Activated CD8-positive, alpha-beta memory T cell treated with anti-CD3 and anti-CD28 coated beads, Interleukin-2, amount 10 ng/mL, durations not matched to agents 7 days and 5 days (primary cell): ENCODE measurements at regions not wholly inside any gene's neighbourhood (a gene's known extent, or its start where the extent isn't known, plus 50 kb on each side); places are given as distances from the start of the nearest gene placed in this dataset.

ENCODE experiments used
- ATAC-seq: fragments of 150-1000 bp; cut with Tn5 transposase; one replicate; pipeline ENCODE4 v1.10.0; 2021; ENCODE audit warnings: moderate library complexity
- CTCF ChIA-PET: fragments of 350-600 bp; sonication (Branson Sonifier 250); formaldehyde crosslinking; loops from one replicate; lab custom pipeline; 2021; ENCODE audit warnings: antibody characterized with exemption; lab: Charles Lee
- DNase-seq: peaks from one replicate; pipeline ENCODE4 v3.0.0-alpha.2; 2020
- H3K27ac Mint-ChIP-seq: one replicate; pipeline ENCODE4 v1.8.0; 2021; ENCODE audit warnings: mild to moderate bottlenecking, mixed read lengths
- H3K27me3 Mint-ChIP-seq: one replicate; pipeline ENCODE4 v1.8.0; 2021; ENCODE audit warnings: mixed read lengths
- H3K36me3 Mint-ChIP-seq: one replicate; pipeline ENCODE4 v1.8.0; 2021; ENCODE audit warnings: mild to moderate bottlenecking, mixed read lengths
- H3K4me1 Mint-ChIP-seq: one replicate; pipeline ENCODE4 v1.8.0; 2021; ENCODE audit warnings: mixed read lengths
- H3K4me3 Mint-ChIP-seq: one replicate; pipeline ENCODE4 v1.8.0; 2021; ENCODE audit warnings: mild to moderate bottlenecking, moderate library complexity, mixed read lengths
- H3K9me3 Mint-ChIP-seq: one replicate; pipeline ENCODE4 v1.8.0; 2022; ENCODE audit warnings: low read depth, mixed read lengths

GRCh38 chr6:169894377-169894960 lies 143.0 kb downstream of the ERMARD start:
- CTCF ChIA-PET = no interaction called here
- peaks cover 13% of the 10 kb centered on the region for H3K9me3 Mint-ChIP-seq
- DNase-seq (no peak), ATAC-seq (no peak)
- H3K4me3 Mint-ChIP-seq = no peak overlapping the region
- H3K36me3 Mint-ChIP-seq = no peaks in the 10 kb centered on the region
- no peaks in the 10 kb centered on the region for H3K4me1 Mint-ChIP-seq
- H3K27ac Mint-ChIP-seq = no peak overlapping the region
- H3K27me3 Mint-ChIP-seq = no peaks in the 10 kb centered on the region

GRCh38 chr6:169893624-169894023 lies 142.2 kb downstream of the ERMARD start:
- CTCF ChIA-PET = no interaction called here
- Mint-ChIP-seq H3K27me3 (peaks cover 3% of the 10 kb centered on the region), H3K9me3 (peaks cover 11% of the 10 kb centered on the region), H3K36me3 (no peaks in the 10 kb centered on the region), H3K4me1 (no peaks in the 10 kb centered on the region), H3K27ac (no peak overlapping the region), H3K4me3 (no peak overlapping the region)
- DNase-seq (no peak), ATAC-seq (no peak)

DNA sequence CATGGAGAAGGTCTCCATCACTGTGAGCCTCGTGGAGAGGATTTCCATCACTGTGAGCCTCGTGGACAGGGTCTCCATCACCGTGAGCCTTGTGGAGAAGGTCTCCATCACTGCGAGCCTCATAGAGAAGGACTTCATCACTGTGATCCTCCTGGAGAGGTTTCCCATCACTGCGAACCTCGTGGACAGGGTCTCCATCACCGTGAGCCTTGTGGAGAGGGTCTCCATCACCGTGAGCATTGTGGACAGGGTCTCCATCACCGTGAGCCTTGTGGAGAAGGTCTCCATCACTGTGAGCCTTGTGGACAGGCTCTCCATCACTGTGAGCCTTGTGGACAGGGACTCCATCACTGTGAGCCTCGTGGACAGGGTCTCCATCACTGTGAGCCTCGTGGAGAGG lies 140.4 kb downstream of the ERMARD start:
- peaks cover 11% of the 10 kb centered on the region for H3K27me3 Mint-ChIP-seq
- ATAC-seq (no peak), DNase-seq (no peak)
- no peak overlapping the region for H3K4me3 Mint-ChIP-seq
- peaks cover 8% of the 10 kb centered on the region for H3K9me3 Mint-ChIP-seq
- no peaks in the 10 kb centered on the region for H3K4me1 Mint-ChIP-seq
- CTCF ChIA-PET = no interaction called here
- no peak overlapping the region for H3K27ac Mint-ChIP-seq
- no peaks in the 10 kb centered on the region for H3K36me3 Mint-ChIP-seq

GRCh38 chr6:169891421-169891820 lies 140.0 kb downstream of the ERMARD start:
- CTCF ChIA-PET = no interaction called here
- no peak for DNase-seq
- peaks cover 11% of the 10 kb centered on the region for H3K27me3 Mint-ChIP-seq
- ATAC-seq = no peak
- H3K4me3 Mint-ChIP-seq = no peak overlapping the region
- H3K36me3 Mint-ChIP-seq = no peaks in the 10 kb centered on the region
- no peaks in the 10 kb centered on the region for H3K4me1 Mint-ChIP-seq
- H3K27ac Mint-ChIP-seq = no peak overlapping the region
- H3K9me3 Mint-ChIP-seq = peaks cover 8% of the 10 kb centered on the region

- DNase-seq = no peak
- CTCF ChIA-PET = no interaction called here
- no peaks in the 10 kb centered on the region for H3K36me3 Mint-ChIP-seq
- H3K27me3 Mint-ChIP-seq = peaks cover 11% of the 10 kb centered on the region
- no peak for ATAC-seq
- H3K4me3 Mint-ChIP-seq = no peak overlapping the region
- H3K4me1 Mint-ChIP-seq = no peaks in the 10 kb centered on the region
- H3K9me3 Mint-ChIP-seq = peaks cover 8% of the 10 kb centered on the region
- H3K27ac Mint-ChIP-seq = no peak overlapping the region
Observed at GRCh38 chr6:169890901-169891300, 139.5 kb downstream of the ERMARD start.

GRCh38 chr6:169890049-169890448 lies 138.6 kb downstream of the ERMARD start:
- DNase-seq (no peak), ATAC-seq (no peak)
- H3K4me3 Mint-ChIP-seq = no peak overlapping the region
- no peaks in the 10 kb centered on the region for H3K36me3 Mint-ChIP-seq
- H3K9me3 Mint-ChIP-seq = peaks cover 8% of the 10 kb centered on the region
- CTCF ChIA-PET = no interaction called here
- H3K27me3 Mint-ChIP-seq = peaks cover 16% of the 10 kb centered on the region
- no peaks in the 10 kb centered on the region for H3K4me1 Mint-ChIP-seq
- H3K27ac Mint-ChIP-seq = no peak overlapping the region

DNA sequence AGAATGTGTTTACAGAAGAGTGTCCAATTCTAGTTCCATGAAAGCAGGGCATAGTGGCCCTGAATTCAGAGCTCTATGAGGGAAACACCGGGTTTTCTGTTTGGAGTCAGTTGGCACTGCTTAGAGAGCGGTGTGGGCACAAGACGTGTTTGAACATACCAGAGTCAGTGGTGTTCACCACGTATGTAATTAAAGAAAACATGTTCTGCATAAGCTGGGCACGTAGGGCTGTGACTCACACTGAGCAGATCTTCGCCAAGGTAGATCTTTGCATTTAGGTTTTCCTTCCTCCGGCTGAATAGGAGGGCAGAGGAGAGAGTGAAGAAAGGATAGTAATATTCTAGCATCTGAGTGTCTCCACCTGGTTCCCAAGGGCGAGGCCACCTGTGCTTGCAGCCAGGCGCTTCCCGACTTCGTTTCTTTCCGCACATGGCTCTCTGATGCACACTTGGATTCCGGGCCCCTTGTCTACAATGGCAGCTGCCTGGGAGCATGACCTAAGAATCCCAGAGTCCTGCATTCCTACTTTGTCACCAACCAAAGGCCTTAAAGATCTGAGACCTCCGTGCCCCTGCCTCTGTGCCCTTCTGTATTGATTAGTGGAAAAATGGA lies 136.2 kb downstream of the ERMARD start:
- peaks cover 2% of the 10 kb centered on the region for H3K4me1 Mint-ChIP-seq
- H3K27me3 Mint-ChIP-seq = peaks cover 22% of the 10 kb centered on the region
- DNase-seq = no peak
- ATAC-seq = no peak
- no peak overlapping the region for H3K27ac Mint-ChIP-seq
- CTCF ChIA-PET = no interaction called here
- no peaks in the 10 kb centered on the region for H3K36me3 Mint-ChIP-seq
- peaks cover 8% of the 10 kb centered on the region for H3K9me3 Mint-ChIP-seq
- H3K4me3 Mint-ChIP-seq = no peak overlapping the region

- CTCF ChIA-PET = interaction anchor here (1.2 kb wide), 1 partner anchor 55 kb away, joined by 3 read pairs; no protein-coding TSS in a partner anchor
- Mint-ChIP-seq H3K27ac (no peak overlapping the region), H3K4me1 (peaks cover 2% of the 10 kb centered on the region), H3K36me3 (no peaks in the 10 kb centered on the region), H3K9me3 (peaks cover 8% of the 10 kb centered on the region), H3K4me3 (no peak overlapping the region), H3K27me3 (peaks cover 27% of the 10 kb centered on the region)
- DNase-seq (no peak), ATAC-seq (no peak)
Observed at GRCh38 chr6:169886631-169887227, 135.3 kb downstream of the ERMARD start.

GRCh38 chr6:169885831-169886230 lies 134.4 kb downstream of the ERMARD start:
- no peak for DNase-seq
- no peaks in the 10 kb centered on the region for H3K36me3 Mint-ChIP-seq
- peaks cover 5% of the 10 kb centered on the region for H3K9me3 Mint-ChIP-seq
- no peak overlapping the region for H3K4me3 Mint-ChIP-seq
- no peak for ATAC-seq
- H3K4me1 Mint-ChIP-seq = peaks cover 2% of the 10 kb centered on the region
- peaks cover 33% of the 10 kb centered on the region for H3K27me3 Mint-ChIP-seq
- no peak overlapping the region for H3K27ac Mint-ChIP-seq
- CTCF ChIA-PET = interaction anchor here (1.2 kb wide), 1 partner anchor 54 kb away, joined by 3 read pairs; no protein-coding TSS in a partner anchor

DNA sequence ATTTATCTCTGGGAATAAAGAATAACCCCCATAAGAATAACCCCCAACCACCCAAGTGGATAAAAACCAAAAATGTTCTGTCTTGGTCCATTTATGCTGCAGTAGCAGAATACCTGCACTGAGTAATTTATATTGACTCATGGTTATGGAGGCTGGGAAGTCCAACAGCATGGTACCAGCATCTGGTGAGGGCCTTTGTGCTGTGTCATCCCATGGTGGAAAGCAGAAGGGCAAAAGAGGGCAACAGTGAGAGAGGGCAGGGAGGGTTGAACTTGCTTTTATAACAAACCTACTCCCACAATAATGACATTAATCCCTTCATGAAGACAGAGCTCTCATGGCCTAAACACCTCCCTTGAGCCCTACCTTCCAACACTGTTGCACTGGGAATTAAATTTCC lies 133.7 kb downstream of the ERMARD start:
- H3K4me3 Mint-ChIP-seq = no peak overlapping the region
- H3K27ac Mint-ChIP-seq = no peak overlapping the region
- peaks cover 2% of the 10 kb centered on the region for H3K9me3 Mint-ChIP-seq
- H3K36me3 Mint-ChIP-seq = no peaks in the 10 kb centered on the region
- no peak for ATAC-seq
- peak; percentile 8 for DNase-seq
- peaks cover 2% of the 10 kb centered on the region for H3K4me1 Mint-ChIP-seq
- H3K27me3 Mint-ChIP-seq = peaks cover 33% of the 10 kb centered on the region
- CTCF ChIA-PET = no interaction called here

DNA sequence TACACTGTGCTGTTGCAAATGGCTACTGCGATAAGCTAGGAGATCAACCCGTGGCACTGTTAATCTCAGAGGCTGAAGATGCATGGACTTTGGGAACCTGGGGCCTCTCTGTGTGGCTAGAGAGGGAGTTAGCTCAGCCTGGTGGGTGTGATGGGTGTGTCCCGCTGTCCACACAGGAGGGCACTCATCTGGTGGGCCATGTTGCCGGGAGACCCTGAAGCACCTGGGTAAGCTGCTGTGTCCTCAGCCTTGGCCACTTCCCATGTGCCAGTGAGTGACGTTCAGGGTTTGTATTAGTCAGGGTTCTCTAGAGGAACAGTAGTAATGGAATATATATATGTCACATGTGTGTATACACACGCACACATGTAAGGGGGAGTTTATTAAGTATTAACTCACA lies 132.7 kb downstream of the ERMARD start:
- H3K4me3 Mint-ChIP-seq = no peak overlapping the region
- peaks cover 2% of the 10 kb centered on the region for H3K4me1 Mint-ChIP-seq
- H3K27ac Mint-ChIP-seq = no peak overlapping the region
- peaks cover 42% of the 10 kb centered on the region for H3K27me3 Mint-ChIP-seq
- H3K9me3 Mint-ChIP-seq = peaks cover 2% of the 10 kb centered on the region
- ATAC-seq (no peak), DNase-seq (peak; percentile 15)
- CTCF ChIA-PET = no interaction called here
- no peaks in the 10 kb centered on the region for H3K36me3 Mint-ChIP-seq

GRCh38 chr6:169883316-169883715 lies 131.9 kb downstream of the ERMARD start:
- CTCF ChIA-PET = no interaction called here
- Mint-ChIP-seq H3K4me3 (no peak overlapping the region), H3K27me3 (peaks cover 42% of the 10 kb centered on the region), H3K9me3 (peaks cover 2% of the 10 kb centered on the region), H3K4me1 (peaks cover 2% of the 10 kb centered on the region), H3K36me3 (no peaks in the 10 kb centered on the region), H3K27ac (no peak overlapping the region)
- DNase-seq = peak; percentile 22
- no peak for ATAC-seq

DNA sequence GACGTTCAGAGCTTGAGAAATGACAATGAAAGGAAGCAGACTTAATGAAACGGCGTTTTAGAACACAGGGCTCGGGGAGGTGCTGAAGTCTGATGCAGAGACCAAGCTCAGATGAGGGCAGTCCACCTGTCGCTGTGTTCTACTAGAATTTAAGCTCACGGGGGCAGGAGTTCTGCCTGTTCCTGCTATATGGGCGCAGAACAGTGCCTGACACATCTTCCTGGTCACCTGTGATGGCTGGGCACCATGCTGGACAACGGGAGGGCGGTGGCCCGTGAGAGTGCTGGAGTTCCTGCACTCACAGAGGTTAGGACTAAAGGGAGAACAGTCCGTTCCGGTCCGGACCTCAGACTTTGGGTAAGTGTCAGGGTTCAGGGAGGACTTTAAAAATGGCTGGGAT lies 130.6 kb downstream of the ERMARD start:
- Mint-ChIP-seq H3K27me3 (peaks cover 44% of the 10 kb centered on the region), H3K4me1 (peaks cover 2% of the 10 kb centered on the region), H3K4me3 (no peak overlapping the region), H3K36me3 (no peaks in the 10 kb centered on the region), H3K9me3 (peaks cover 2% of the 10 kb centered on the region), H3K27ac (no peak overlapping the region)
- no peak for ATAC-seq
- CTCF ChIA-PET = no interaction called here
- no peak for DNase-seq

- CTCF ChIA-PET = no interaction called here
- H3K9me3 Mint-ChIP-seq = peaks cover 2% of the 10 kb centered on the region
- ATAC-seq = no peak
- peak; percentile 34 for DNase-seq
- peaks cover 44% of the 10 kb centered on the region for H3K27me3 Mint-ChIP-seq
- peaks cover 2% of the 10 kb centered on the region for H3K4me1 Mint-ChIP-seq
- no peak overlapping the region for H3K27ac Mint-ChIP-seq
- no peak overlapping the region for H3K4me3 Mint-ChIP-seq
- H3K36me3 Mint-ChIP-seq = no peaks in the 10 kb centered on the region
Observed at GRCh38 chr6:169881398-169881797, 130.0 kb downstream of the ERMARD start.
